C4-2B (cell line): ENCODE measurements at regions not wholly inside any gene's neighbourhood (a gene's known extent, or its start where the extent isn't known, plus 50 kb on each side); places are given as distances from the start of the nearest gene placed in this dataset.

Experiments
- CTCF ChIP-seq: fragments of 450-650 bp; conservative IDR thresholded peaks from 2 replicates; pipeline ENCODE4 v1.5.1; 2017; ENCODE audit warnings: mild to moderate bottlenecking
- ZFX ChIP-seq: fragments of 450-650 bp; IDR thresholded peaks from 2 replicates; pipeline ENCODE4 v1.6.1; 2017

- TF ChIP-seq CTCF = no peak
- no peak for TF ChIP-seq ZFX
Measured at GRCh38 chr6:139756381-139756780, 381.9 kb upstream of the CITED2 start.
